ENCODE measurements at regions not wholly inside any gene's neighbourhood (a gene's known extent, or its start where the extent isn't known, plus 50 kb on each side); places are given as distances from the start of the nearest gene placed in this dataset.
"Not testable (repeated sequence)": the region's sequence is repeated elsewhere in the genome, so short reads cannot be mapped to it uniquely, and the experiment has no call there.

GRCh38 chr1:233722212-233722979 lies 108.5 kb downstream of the KCNK1 start:
- Mint-ChIP-seq H3K27me3 (no peaks in the 10 kb centered on the region), H3K4me3 (no peak overlapping the region), H3K4me1 (no peaks in the 10 kb centered on the region), H3K36me3 (no peaks in the 10 kb centered on the region), H3K27ac (no peak overlapping the region), H3K9me3 (no peaks in the 10 kb centered on the region)

- Mint-ChIP-seq H3K27ac (no peak overlapping the region), H3K27me3 (no peaks in the 10 kb centered on the region), H3K4me3 (no peak overlapping the region), H3K36me3 (no peaks in the 10 kb centered on the region), H3K4me1 (no peaks in the 10 kb centered on the region), H3K9me3 (no peaks in the 10 kb centered on the region)
These were observed 109.5 kb downstream of the KCNK1 start for GRCh38 chr1:233723387-233723786.

- H3K27ac Mint-ChIP-seq, H3K4me3 Mint-ChIP-seq, H3K4me1 Mint-ChIP-seq, H3K36me3 Mint-ChIP-seq, H3K9me3 Mint-ChIP-seq, H3K27me3 Mint-ChIP-seq: not testable (repeated sequence)
These were observed 110.3 kb downstream of the KCNK1 start for GRCh38 chr1:233724131-233724631.

GRCh38 chr1:233725423-233725822 lies 111.5 kb downstream of the KCNK1 start:
- no peaks in the 10 kb centered on the region for H3K27me3 Mint-ChIP-seq
- H3K4me1 Mint-ChIP-seq, result no peaks in the 10 kb centered on the region
- H3K9me3 Mint-ChIP-seq, result no peaks in the 10 kb centered on the region
- H3K27ac Mint-ChIP-seq, result no peak overlapping the region
- no peak overlapping the region for H3K4me3 Mint-ChIP-seq
- H3K36me3 Mint-ChIP-seq, result no peaks in the 10 kb centered on the region

- H3K36me3 Mint-ChIP-seq, result no peaks in the 10 kb centered on the region
- H3K9me3 Mint-ChIP-seq, result no peaks in the 10 kb centered on the region
- no peak overlapping the region for H3K27ac Mint-ChIP-seq
- no peaks in the 10 kb centered on the region for H3K4me1 Mint-ChIP-seq
- H3K27me3 Mint-ChIP-seq, result peaks cover under 1% of the 10 kb centered on the region
- H3K4me3 Mint-ChIP-seq, result no peak overlapping the region
These were observed 114.8 kb downstream of the KCNK1 start for GRCh38 chr1:233728721-233729120.

GRCh38 chr1:233730380-233730779 lies 116.5 kb downstream of the KCNK1 start:
- Mint-ChIP-seq H3K4me1 (no peaks in the 10 kb centered on the region), H3K9me3 (no peaks in the 10 kb centered on the region), H3K27me3 (peaks cover 6% of the 10 kb centered on the region), H3K27ac (no peak overlapping the region), H3K4me3 (no peak overlapping the region), H3K36me3 (no peaks in the 10 kb centered on the region)

GRCh38 chr1:233730809-233731208 lies 116.9 kb downstream of the KCNK1 start:
- Mint-ChIP-seq H3K4me3 (no peak overlapping the region), H3K27me3 (peaks cover 6% of the 10 kb centered on the region), H3K9me3 (no peaks in the 10 kb centered on the region), H3K4me1 (no peaks in the 10 kb centered on the region), H3K27ac (no peak overlapping the region), H3K36me3 (no peaks in the 10 kb centered on the region)

- no peak overlapping the region for H3K4me3 Mint-ChIP-seq
- H3K9me3 Mint-ChIP-seq, result no peaks in the 10 kb centered on the region
- H3K36me3 Mint-ChIP-seq, result no peaks in the 10 kb centered on the region
- H3K4me1 Mint-ChIP-seq, result no peaks in the 10 kb centered on the region
- peaks cover 6% of the 10 kb centered on the region for H3K27me3 Mint-ChIP-seq
- no peak overlapping the region for H3K27ac Mint-ChIP-seq
These were observed 118.3 kb downstream of the KCNK1 start for GRCh38 chr1:233732206-233732605.

GRCh38 chr1:233734456-233734855 lies 120.5 kb downstream of the KCNK1 start:
- H3K4me1 Mint-ChIP-seq, result no peaks in the 10 kb centered on the region
- peaks cover 10% of the 10 kb centered on the region for H3K27me3 Mint-ChIP-seq
- no peaks in the 10 kb centered on the region for H3K9me3 Mint-ChIP-seq
- H3K4me3 Mint-ChIP-seq, result no peak overlapping the region
- H3K36me3 Mint-ChIP-seq, result no peaks in the 10 kb centered on the region
- H3K27ac Mint-ChIP-seq, result no peak overlapping the region

GRCh38 chr1:233735331-233735730 lies 121.4 kb downstream of the KCNK1 start:
- H3K4me3 Mint-ChIP-seq, result no peak overlapping the region
- no peak overlapping the region for H3K27ac Mint-ChIP-seq
- H3K36me3 Mint-ChIP-seq, result no peaks in the 10 kb centered on the region
- no peaks in the 10 kb centered on the region for H3K9me3 Mint-ChIP-seq
- peaks cover 10% of the 10 kb centered on the region for H3K27me3 Mint-ChIP-seq
- no peaks in the 10 kb centered on the region for H3K4me1 Mint-ChIP-seq

- no peaks in the 10 kb centered on the region for H3K4me1 Mint-ChIP-seq
- H3K27ac Mint-ChIP-seq, result no peak overlapping the region
- no peak overlapping the region for H3K4me3 Mint-ChIP-seq
- no peaks in the 10 kb centered on the region for H3K36me3 Mint-ChIP-seq
- peaks cover 10% of the 10 kb centered on the region for H3K27me3 Mint-ChIP-seq
- no peaks in the 10 kb centered on the region for H3K9me3 Mint-ChIP-seq
These were observed 121.9 kb downstream of the KCNK1 start for GRCh38 chr1:233735847-233736246.

GRCh38 chr1:233737341-233737740 lies 123.4 kb downstream of the KCNK1 start:
- Mint-ChIP-seq H3K4me1 (no peaks in the 10 kb centered on the region), H3K4me3 (no peak overlapping the region), H3K9me3 (no peaks in the 10 kb centered on the region), H3K27me3 (peaks cover 10% of the 10 kb centered on the region), H3K36me3 (no peaks in the 10 kb centered on the region), H3K27ac (no peak overlapping the region)

- H3K4me3 Mint-ChIP-seq, result no peak overlapping the region
- H3K36me3 Mint-ChIP-seq, result no peaks in the 10 kb centered on the region
- no peak overlapping the region for H3K27ac Mint-ChIP-seq
- peaks cover 10% of the 10 kb centered on the region for H3K27me3 Mint-ChIP-seq
- no peaks in the 10 kb centered on the region for H3K9me3 Mint-ChIP-seq
- no peaks in the 10 kb centered on the region for H3K4me1 Mint-ChIP-seq
These were observed 124.5 kb downstream of the KCNK1 start for GRCh38 chr1:233738396-233738795.

- H3K27ac Mint-ChIP-seq, result no peak overlapping the region
- peaks cover 11% of the 10 kb centered on the region for H3K27me3 Mint-ChIP-seq
- H3K9me3 Mint-ChIP-seq, result no peaks in the 10 kb centered on the region
- no peaks in the 10 kb centered on the region for H3K4me1 Mint-ChIP-seq
- no peak overlapping the region for H3K4me3 Mint-ChIP-seq
- no peaks in the 10 kb centered on the region for H3K36me3 Mint-ChIP-seq
These were observed 124.9 kb downstream of the KCNK1 start for GRCh38 chr1:233738850-233739249.

- H3K4me3 Mint-ChIP-seq, result no peak overlapping the region
- H3K4me1 Mint-ChIP-seq, result no peaks in the 10 kb centered on the region
- no peaks in the 10 kb centered on the region for H3K9me3 Mint-ChIP-seq
- H3K27me3 Mint-ChIP-seq, result peaks cover 12% of the 10 kb centered on the region
- H3K36me3 Mint-ChIP-seq, result no peaks in the 10 kb centered on the region
- H3K27ac Mint-ChIP-seq, result no peak overlapping the region
These were observed 131.0 kb downstream of the KCNK1 start for GRCh38 chr1:233744779-233745513.

- Mint-ChIP-seq H3K36me3 (no peaks in the 10 kb centered on the region), H3K4me3 (no peak overlapping the region), H3K4me1 (no peaks in the 10 kb centered on the region), H3K9me3 (no peaks in the 10 kb centered on the region), H3K27me3 (peaks cover 6% of the 10 kb centered on the region), H3K27ac (no peak overlapping the region)
These were observed 136.2 kb downstream of the KCNK1 start for GRCh38 chr1:233750139-233750538.

Data from activated naive CD4-positive, alpha-beta T cell treated with anti-CD3 and anti-CD28 coated beads, Interleukin-2, amount 50 U/mL, for 24 hours (primary cell).